ENCODE measurements at regions not wholly inside any gene's neighbourhood (a gene's known extent, or its start where the extent isn't known, plus 50 kb on each side); places are given as distances from the start of the nearest gene placed in this dataset.

- H3K27me3 ChIP-seq (ENCODE audit: control insufficient read depth, insufficient read depth, low read length), result 0 out of 2 replicates have a peak, but pooled peaks cover under 1% of the 10 kb centered on the region
- POLR2A ChIA-PET, result no interaction called here
- intact Hi-C loops (cut with micrococcal nuclease; ENCODE audit: unreplicated experiment) (no loop called here), in situ Hi-C loops (cut with HindIII; ENCODE audit: low pct_unique_long_range_greater_than_20kb, low sequenced_read_pairs) (no loop called here)
- CTCF ChIA-PET, result no interaction called here
- H3K36me3 ChIP-seq (ENCODE audit: control insufficient read depth, insufficient read depth, low read length), result no peaks in the 10 kb centered on the region
- no peak overlapping the region for H3K4me3 ChIP-seq (ENCODE audit: low read depth in 2 of 2, low read length in 2 of 2)
- DNase-seq (ENCODE audit: low read depth, low spot score) (no peak), ATAC-seq (no peak)
- TF ChIP-seq TCF7L2 (IDR thresholded peaks at IDR 0.05; ENCODE audit: low read depth, low read length), result no peak
- no peak for TF ChIP-seq REST (IDR thresholded peaks at IDR 0.05; ENCODE audit: insufficient read depth in 1 of 2, low read depth in 2 of 2, low read length in 1 of 2)
- TF ChIP-seq, protein P1, sequence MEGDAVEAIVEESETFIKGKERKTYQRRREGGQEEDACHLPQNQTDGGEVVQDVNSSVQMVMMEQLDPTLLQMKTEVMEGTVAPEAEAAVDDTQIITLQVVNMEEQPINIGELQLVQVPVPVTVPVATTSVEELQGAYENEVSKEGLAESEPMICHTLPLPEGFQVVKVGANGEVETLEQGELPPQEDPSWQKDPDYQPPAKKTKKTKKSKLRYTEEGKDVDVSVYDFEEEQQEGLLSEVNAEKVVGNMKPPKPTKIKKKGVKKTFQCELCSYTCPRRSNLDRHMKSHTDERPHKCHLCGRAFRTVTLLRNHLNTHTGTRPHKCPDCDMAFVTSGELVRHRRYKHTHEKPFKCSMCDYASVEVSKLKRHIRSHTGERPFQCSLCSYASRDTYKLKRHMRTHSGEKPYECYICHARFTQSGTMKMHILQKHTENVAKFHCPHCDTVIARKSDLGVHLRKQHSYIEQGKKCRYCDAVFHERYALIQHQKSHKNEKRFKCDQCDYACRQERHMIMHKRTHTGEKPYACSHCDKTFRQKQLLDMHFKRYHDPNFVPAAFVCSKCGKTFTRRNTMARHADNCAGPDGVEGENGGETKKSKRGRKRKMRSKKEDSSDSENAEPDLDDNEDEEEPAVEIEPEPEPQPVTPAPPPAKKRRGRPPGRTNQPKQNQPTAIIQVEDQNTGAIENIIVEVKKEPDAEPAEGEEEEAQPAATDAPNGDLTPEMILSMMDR (IDR thresholded peaks at IDR 0.05), result no peak
- TF ChIP-seq POLR2AphosphoS5 (IDR thresholded peaks at IDR 0.05; ENCODE audit: low read depth, low read length), result no peak
- no peak for TF ChIP-seq SIN3A (IDR thresholded peaks at IDR 0.05; ENCODE audit: borderline replicate concordance, insufficient read depth, low read depth, low read length)
- H3K9me3 ChIP-seq (ENCODE audit: control insufficient read depth, insufficient read depth, low read depth, low read length), result no peaks in the 10 kb centered on the region
- H3K4me1 ChIP-seq (ENCODE audit: control insufficient read depth, insufficient read depth, low read length), result no peaks in the 10 kb centered on the region
- H3K27ac ChIP-seq (ENCODE audit: low read length), result no peak overlapping the region
- BruUV-seq (replicated peaks), result no TSS peak
These were observed 90.4 kb upstream of the AJAP1 start for GRCh38 chr1:4564051-4564450.

DNA sequence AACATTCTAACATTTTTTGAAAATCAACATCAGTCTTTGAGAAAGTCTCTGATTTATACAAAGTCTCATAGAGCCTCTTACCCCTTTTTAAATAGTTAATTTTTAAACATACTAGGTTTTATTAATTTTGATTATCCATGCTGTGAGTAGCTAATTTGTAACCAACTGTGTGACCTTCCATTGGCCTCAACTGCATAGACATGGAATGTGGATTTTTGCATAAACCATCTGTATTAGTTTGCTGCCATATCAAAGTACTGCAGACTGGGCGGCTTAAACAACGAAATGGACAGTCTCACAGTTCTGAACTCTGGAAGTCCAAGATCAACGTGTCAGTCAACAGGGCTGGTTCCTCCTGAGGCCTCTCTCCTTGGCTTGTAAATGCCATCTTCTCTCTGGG is 89.2 kb upstream of the AJAP1 start:
- ChIA-PET CTCF (no interaction called here), POLR2A (no interaction called here)
- Histone ChIP-seq H3K27ac (ENCODE audit: low read length) (no peak overlapping the region), H3K9me3 (ENCODE audit: control insufficient read depth, insufficient read depth, low read depth, low read length) (no peaks in the 10 kb centered on the region), H3K36me3 (ENCODE audit: control insufficient read depth, insufficient read depth, low read length) (no peaks in the 10 kb centered on the region), H3K27me3 (ENCODE audit: control insufficient read depth, insufficient read depth, low read length) (peaks cover 6% of the 10 kb centered on the region; the same call in 1 of the 2 replicates), H3K4me3 (ENCODE audit: low read depth in 2 of 2, low read length in 2 of 2) (no peak overlapping the region), H3K4me1 (ENCODE audit: control insufficient read depth, insufficient read depth, low read length) (no peaks in the 10 kb centered on the region)
- intact Hi-C loops (cut with micrococcal nuclease; ENCODE audit: unreplicated experiment) (no loop called here), in situ Hi-C loops (cut with HindIII; ENCODE audit: low pct_unique_long_range_greater_than_20kb, low sequenced_read_pairs) (no loop called here)
- ATAC-seq (no peak), DNase-seq (ENCODE audit: low read depth, low spot score) (no peak)
- TF ChIP-seq SIN3A (IDR thresholded peaks at IDR 0.05; ENCODE audit: borderline replicate concordance, insufficient read depth, low read depth, low read length) (no peak), TCF7L2 (IDR thresholded peaks at IDR 0.05; ENCODE audit: low read depth, low read length) (no peak), POLR2AphosphoS5 (IDR thresholded peaks at IDR 0.05; ENCODE audit: low read depth, low read length) (no peak), REST (IDR thresholded peaks at IDR 0.05; ENCODE audit: insufficient read depth in 1 of 2, low read depth in 2 of 2, low read length in 1 of 2) (no peak)
- TF ChIP-seq, protein P1 (IDR thresholded peaks at IDR 0.05), result no peak
- no TSS peak for BruUV-seq (replicated peaks)

Measured in Panc1 (cell line).